HS-27A (cell line): ENCODE measurements at regions not wholly inside any gene's neighbourhood (a gene's known extent, or its start where the extent isn't known, plus 50 kb on each side); places are given as distances from the start of the nearest gene placed in this dataset.

Experiments used
- DNase-seq: peaks from one replicate; pipeline ENCODE4 v3.0.0-alpha.2; 2012; ENCODE audit warnings: low read depth, missing footprints

GRCh38 chr17:63341276-63341675 is 104.8 kb downstream of the CYB561 start:
- DNase-seq: no peak

GRCh38 chr17:63344383-63344782 is 101.7 kb downstream of the CYB561 start:
- no peak for DNase-seq

- DNase-seq: no peak
Measured at GRCh38 chr17:63345611-63346010, 100.5 kb downstream of the CYB561 start.

GRCh38 chr17:63347475-63347874 is 98.6 kb downstream of the CYB561 start:
- no peak for DNase-seq

- DNase-seq: no peak
Measured at GRCh38 chr17:63349478-63350000, 96.6 kb downstream of the CYB561 start.

GRCh38 chr17:63350364-63350763 is 95.7 kb downstream of the CYB561 start:
- no peak for DNase-seq

GRCh38 chr17:63354256-63354655 is 91.8 kb downstream of the CYB561 start:
- DNase-seq: no peak

- no peak for DNase-seq
Measured at GRCh38 chr17:63356337-63356757, 89.8 kb downstream of the CYB561 start.

- no peak for DNase-seq
Measured at GRCh38 chr17:63358111-63358839, 87.8 kb downstream of the CYB561 start.

GRCh38 chr17:63358956-63359355 is 87.2 kb downstream of the CYB561 start:
- no peak for DNase-seq

GRCh38 chr17:63361182-63361581 is 84.9 kb downstream of the CYB561 start:
- DNase-seq: no peak

GRCh38 chr17:63362115-63362514 is 84.0 kb downstream of the CYB561 start:
- DNase-seq: no peak

GRCh38 chr17:63364387-63364786 is 81.7 kb downstream of the CYB561 start:
- DNase-seq: no peak

GRCh38 chr17:63364944-63365343 is 81.2 kb downstream of the CYB561 start:
- no peak for DNase-seq

- DNase-seq: no peak
Measured at GRCh38 chr17:63365366-63366240, 80.5 kb downstream of the CYB561 start.

- no peak for DNase-seq
Measured at GRCh38 chr17:63366241-63366566, 79.9 kb downstream of the CYB561 start.

- no peak for DNase-seq
Measured at GRCh38 chr17:63369233-63369632, 76.9 kb downstream of the CYB561 start.

- DNase-seq: no peak
Measured at GRCh38 chr17:63370696-63371095, 75.4 kb downstream of the CYB561 start.

GRCh38 chr17:63376949-63377348 is 69.2 kb downstream of the CYB561 start:
- DNase-seq: no peak

- DNase-seq: no peak
Measured at GRCh38 chr17:63378411-63379375, 67.4 kb downstream of the CYB561 start.

GRCh38 chr17:63379636-63380035 is 66.5 kb downstream of the CYB561 start:
- DNase-seq: no peak
